Progenitor cell of endocrine pancreas (in vitro differentiated cells): ENCODE measurements at regions not wholly inside any gene's neighbourhood (a gene's known extent, or its start where the extent isn't known, plus 50 kb on each side); places are given as distances from the start of the nearest gene placed in this dataset.

Experiments used
- DNase-seq: peaks from one replicate; pipeline ENCODE4 v3.0.0; 2021; ENCODE audit warnings: low spot score; ENCODE audit not compliant: unreplicated experiment
- H3K27ac Mint-ChIP-seq: 2 replicates; pipeline ENCODE4 v1.8.0; 2021; ENCODE audit warnings: mild to moderate bottlenecking, moderate library complexity, mixed read lengths
- H3K27me3 Mint-ChIP-seq: 2 replicates; pipeline ENCODE4 v1.8.0; 2021; ENCODE audit warnings: mixed read lengths
- H3K36me3 Mint-ChIP-seq: 2 replicates; pipeline ENCODE4 v1.8.0; 2022; ENCODE audit warnings: mixed read lengths; ENCODE audit not compliant: insufficient read depth
- H3K4me1 Mint-ChIP-seq: 2 replicates; pipeline ENCODE4 v1.8.0; 2021; ENCODE audit warnings: low read depth, mixed read lengths
- H3K4me3 Mint-ChIP-seq: 2 replicates; pipeline ENCODE4 v1.8.0; 2021; ENCODE audit warnings: low read depth, mild to moderate bottlenecking, moderate library complexity, mixed read lengths
- H3K9me3 Mint-ChIP-seq: 2 replicates; pipeline ENCODE4 v1.8.0; 2021; ENCODE audit warnings: low read depth, mixed read lengths
- CTCF ChIP-seq: fragments of 200-600 bp; sonication (generic); IDR thresholded peaks from one replicate; pipeline ENCODE4 v1.5.0; 2021; ENCODE audit warnings: antibody characterized with exemption, mild to moderate bottlenecking; ENCODE audit not compliant: unreplicated experiment

- no peaks in the 10 kb centered on the region for H3K36me3 Mint-ChIP-seq
- H3K4me1 Mint-ChIP-seq: no peaks in the 10 kb centered on the region
- H3K27ac Mint-ChIP-seq: no peak overlapping the region
- no peak for TF ChIP-seq CTCF
- H3K9me3 Mint-ChIP-seq: peaks cover 6% of the 10 kb centered on the region
- DNase-seq: no peak
- H3K27me3 Mint-ChIP-seq: peaks cover 4% of the 10 kb centered on the region
- H3K4me3 Mint-ChIP-seq: no peak overlapping the region
These were observed 127.0 kb upstream of the NTRK2 start for GRCh38 chr9:84542554-84542953.

GRCh38 chr9:84554069-84554664 lies 115.4 kb upstream of the NTRK2 start:
- H3K36me3 Mint-ChIP-seq: no peaks in the 10 kb centered on the region
- no peak overlapping the region for H3K27ac Mint-ChIP-seq
- no peak overlapping the region for H3K4me3 Mint-ChIP-seq
- TF ChIP-seq CTCF: no peak
- no peaks in the 10 kb centered on the region for H3K27me3 Mint-ChIP-seq
- no peak for DNase-seq
- peaks cover 8% of the 10 kb centered on the region for H3K4me1 Mint-ChIP-seq
- no peaks in the 10 kb centered on the region for H3K9me3 Mint-ChIP-seq

GRCh38 chr9:84556556-84556955 lies 113.0 kb upstream of the NTRK2 start:
- Mint-ChIP-seq H3K9me3 (no peaks in the 10 kb centered on the region), H3K36me3 (no peaks in the 10 kb centered on the region), H3K4me1 (peaks cover 8% of the 10 kb centered on the region), H3K4me3 (no peak overlapping the region), H3K27me3 (no peaks in the 10 kb centered on the region), H3K27ac (no peak overlapping the region)
- TF ChIP-seq CTCF: no peak
- DNase-seq: no peak

- peaks cover 8% of the 10 kb centered on the region for H3K4me1 Mint-ChIP-seq
- TF ChIP-seq CTCF: no peak
- no peaks in the 10 kb centered on the region for H3K27me3 Mint-ChIP-seq
- H3K36me3 Mint-ChIP-seq: no peaks in the 10 kb centered on the region
- H3K9me3 Mint-ChIP-seq: no peaks in the 10 kb centered on the region
- no peak overlapping the region for H3K27ac Mint-ChIP-seq
- H3K4me3 Mint-ChIP-seq: no peak overlapping the region
- no peak for DNase-seq
These were observed 111.8 kb upstream of the NTRK2 start for GRCh38 chr9:84557751-84558150.

GRCh38 chr9:84563691-84564090 lies 105.8 kb upstream of the NTRK2 start:
- H3K27ac Mint-ChIP-seq: no peak overlapping the region
- H3K9me3 Mint-ChIP-seq: no peaks in the 10 kb centered on the region
- no peak for DNase-seq
- H3K27me3 Mint-ChIP-seq: peaks cover 4% of the 10 kb centered on the region
- no peak overlapping the region for H3K4me3 Mint-ChIP-seq
- TF ChIP-seq CTCF: no peak
- H3K36me3 Mint-ChIP-seq: no peaks in the 10 kb centered on the region
- H3K4me1 Mint-ChIP-seq: peaks cover 8% of the 10 kb centered on the region
